ENCODE measurements at regions not wholly inside any gene's neighbourhood (a gene's known extent, or its start where the extent isn't known, plus 50 kb on each side); places are given as distances from the start of the nearest gene placed in this dataset.
"Not testable (repeated sequence)": the region's sequence is repeated elsewhere in the genome, so short reads cannot be mapped to it uniquely, and the experiment has no call there.

DNA sequence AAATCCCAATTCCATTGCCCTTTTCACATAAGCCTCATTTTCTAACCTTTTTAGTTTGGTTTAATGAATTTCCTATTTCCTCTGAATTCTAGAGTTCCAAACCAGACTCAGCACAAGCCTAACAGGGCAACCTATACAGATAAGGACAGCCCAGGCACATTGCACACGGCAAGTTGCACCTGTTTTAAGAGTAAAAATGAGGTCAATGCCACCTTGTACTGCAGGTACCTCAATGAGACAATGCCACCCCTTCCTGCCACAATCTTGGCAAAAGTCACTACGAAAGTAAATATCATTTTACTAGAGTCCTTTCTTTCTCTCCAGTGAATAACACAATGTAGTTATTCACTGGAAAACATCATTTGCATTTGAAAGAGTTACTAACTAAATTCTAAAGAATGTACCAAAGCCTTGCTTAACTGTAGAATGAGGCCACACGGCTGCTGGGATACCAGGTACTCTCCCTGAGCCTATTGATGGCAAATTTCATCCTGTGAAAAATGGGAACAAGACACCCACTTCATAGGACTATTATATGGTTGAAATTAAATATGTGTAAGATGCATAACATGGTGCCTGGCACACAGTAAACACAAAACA, 123.2 kb upstream of the NBPF26 start:
- in situ Hi-C loops (cut with HindIII; ENCODE audit: low pct_ligation_motif_present, low pct_unique_long_range_greater_than_20kb, low sequenced_read_pairs); DNase-seq: not testable (repeated sequence)

DNA sequence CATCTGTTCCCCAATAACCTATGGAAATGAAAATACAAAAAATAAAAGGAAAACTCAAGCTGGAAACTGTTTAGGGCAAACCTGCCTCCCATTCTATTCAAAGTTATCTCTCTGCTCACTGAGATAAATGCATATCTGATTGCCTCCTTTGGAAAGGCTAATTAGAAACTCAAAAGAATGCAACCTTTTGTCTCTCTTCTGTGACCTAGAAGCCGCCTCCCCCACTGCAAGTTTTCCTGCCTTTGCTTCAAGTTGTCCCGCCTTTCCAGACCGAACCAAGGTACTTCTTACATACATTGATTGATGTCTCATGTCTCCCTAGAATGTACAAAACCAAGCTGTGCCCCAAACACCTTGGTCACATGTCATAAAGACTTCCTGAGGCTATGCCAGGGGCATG, 115.9 kb upstream of the NBPF26 start:
- DNase-seq; in situ Hi-C loops (cut with HindIII; ENCODE audit: low pct_ligation_motif_present, low pct_unique_long_range_greater_than_20kb, low sequenced_read_pairs): not testable (repeated sequence)

DNA sequence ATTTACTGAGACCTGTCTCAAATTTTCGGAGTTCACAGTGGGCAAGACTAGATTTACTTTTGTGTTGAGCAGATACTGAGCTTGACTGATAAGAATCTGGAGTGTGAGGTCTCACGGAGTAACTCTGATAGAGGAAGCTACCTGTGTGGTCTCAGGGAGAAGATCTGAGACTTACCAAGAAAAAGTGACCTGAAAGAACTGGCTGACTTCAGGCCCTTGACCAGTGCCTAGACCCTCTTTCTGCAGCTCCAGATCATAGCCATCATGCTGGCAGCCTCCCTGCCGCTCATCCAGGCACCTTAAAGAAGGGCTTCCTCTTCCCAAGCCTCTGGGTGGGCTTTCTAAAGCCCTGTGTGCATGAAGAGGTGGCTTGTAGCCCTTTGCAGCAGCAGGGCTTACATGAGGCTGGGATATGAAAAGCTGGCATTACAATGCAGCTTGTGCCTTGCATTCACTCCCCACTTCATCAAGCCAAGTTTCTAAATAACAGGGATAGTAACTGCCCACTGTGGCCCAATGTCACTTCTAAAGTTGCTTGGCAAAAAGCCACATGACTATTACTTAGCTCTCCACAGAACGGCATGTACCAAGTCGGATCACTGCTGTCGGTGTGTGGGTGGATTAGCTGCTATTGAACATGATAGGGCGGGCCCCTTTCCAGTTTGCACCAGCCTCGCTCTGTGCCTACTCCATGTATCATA, 115.3 kb upstream of the NBPF26 start:
- DNase-seq; in situ Hi-C loops (cut with HindIII; ENCODE audit: low pct_ligation_motif_present, low pct_unique_long_range_greater_than_20kb, low sequenced_read_pairs): not testable (repeated sequence)

DNA sequence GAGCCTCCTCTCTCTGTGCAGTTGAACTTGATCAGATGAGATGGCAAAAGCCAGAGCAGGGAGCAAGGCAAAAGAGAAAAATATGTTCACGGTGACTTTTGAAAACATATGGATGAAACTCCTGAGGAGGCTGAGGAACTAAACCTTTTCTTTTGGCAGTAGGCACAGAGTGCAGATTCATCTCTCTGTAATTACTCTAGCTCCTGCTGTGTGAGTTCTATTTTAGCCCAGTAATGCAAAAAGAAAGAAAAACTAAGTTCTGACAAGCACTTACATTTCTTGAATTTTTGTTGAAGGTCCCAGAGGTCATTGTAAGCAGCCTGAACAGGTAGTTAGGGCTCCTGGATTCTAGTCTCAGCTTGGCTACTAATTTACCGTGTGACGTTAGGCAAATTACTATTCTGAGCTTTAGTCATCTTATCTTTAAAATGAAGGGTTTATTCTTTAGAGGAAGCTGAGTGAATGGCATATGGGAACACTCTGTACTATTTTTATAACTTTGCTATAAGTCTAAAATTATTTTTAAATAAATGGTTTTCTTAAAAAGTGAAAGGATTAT, 114.7 kb upstream of the NBPF26 start:
- DNase-seq; in situ Hi-C loops (cut with HindIII; ENCODE audit: low pct_ligation_motif_present, low pct_unique_long_range_greater_than_20kb, low sequenced_read_pairs): not testable (repeated sequence)

DNA sequence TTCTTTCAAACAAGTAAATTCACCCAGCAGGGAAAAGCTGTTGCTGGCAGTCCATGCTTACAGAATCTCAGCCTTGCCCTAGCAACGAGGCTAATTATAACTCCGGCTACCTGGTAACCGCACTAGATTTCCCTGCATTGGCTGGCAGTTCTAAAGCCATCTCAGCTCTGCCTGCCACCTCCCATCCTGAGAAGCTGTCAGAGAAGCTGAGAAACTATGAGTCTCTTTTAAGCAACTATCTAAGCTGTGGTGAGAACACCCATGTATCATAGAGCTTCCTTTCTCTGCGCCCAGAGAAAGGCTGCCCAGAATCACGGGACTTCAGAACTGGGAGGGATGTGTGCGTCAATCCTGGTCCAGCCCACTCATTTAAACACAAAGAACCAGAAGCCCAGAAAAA, 113.9 kb upstream of the NBPF26 start:
- in situ Hi-C loops (cut with HindIII; ENCODE audit: low pct_ligation_motif_present, low pct_unique_long_range_greater_than_20kb, low sequenced_read_pairs), result not testable (repeated sequence)

DNA sequence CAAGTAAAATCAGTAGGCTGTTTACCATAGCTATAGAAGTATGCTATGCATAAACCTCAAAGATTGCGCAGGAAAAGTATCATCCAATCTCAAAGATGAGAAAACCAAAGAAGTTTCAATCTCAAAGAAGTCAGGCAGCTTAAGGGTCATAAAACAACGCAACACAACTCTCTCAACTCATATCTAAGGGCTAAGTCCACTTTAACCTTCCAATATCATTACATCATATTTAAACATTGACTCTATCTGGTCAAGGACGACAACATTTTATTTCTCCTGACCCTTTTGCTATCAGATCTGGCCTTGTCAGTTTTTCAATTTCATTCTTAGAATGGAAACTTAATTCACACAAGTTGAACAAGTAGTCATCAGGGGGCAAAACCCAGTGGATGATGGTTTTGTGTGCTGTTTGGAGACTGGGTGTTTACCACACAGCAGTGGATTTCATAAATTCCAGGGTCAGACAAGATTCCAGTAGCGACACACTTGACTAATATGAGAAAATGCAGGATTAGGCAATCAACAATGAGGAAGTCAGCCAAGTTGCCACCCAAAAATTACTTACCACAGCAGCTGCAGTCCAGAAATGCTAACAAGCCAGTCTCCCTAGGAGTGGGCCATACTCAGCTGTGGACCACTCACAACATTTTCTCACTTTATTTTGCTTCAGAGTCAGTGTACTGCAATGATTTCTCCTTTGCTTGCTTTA, 108.7 kb upstream of the NBPF26 start:
- DNase-seq; in situ Hi-C loops (cut with HindIII; ENCODE audit: low pct_ligation_motif_present, low pct_unique_long_range_greater_than_20kb, low sequenced_read_pairs): not testable (repeated sequence)

More for the DNA sequence above, 113.9 kb upstream of the NBPF26 start:
- DNase-seq, result not testable (repeated sequence)

DNA sequence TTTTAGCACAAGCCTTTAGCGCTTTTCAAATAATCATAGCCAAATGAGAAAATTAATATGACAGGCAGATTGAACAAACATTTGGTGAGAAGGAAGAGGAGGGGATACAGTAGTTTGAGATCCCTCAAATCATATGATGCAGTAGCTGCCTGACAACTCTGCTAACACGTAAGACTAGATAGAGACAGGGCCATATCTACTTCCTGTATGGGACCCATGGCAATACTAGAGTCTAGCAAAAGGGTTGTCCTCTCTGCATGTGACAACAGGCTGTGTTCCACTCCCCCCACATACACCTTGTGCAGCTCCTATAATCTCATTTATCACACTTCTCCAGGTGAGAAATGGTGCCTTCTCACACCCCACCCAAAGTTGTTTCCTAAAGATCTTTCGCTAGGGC, 106.3 kb upstream of the NBPF26 start:
- DNase-seq; in situ Hi-C loops (cut with HindIII; ENCODE audit: low pct_ligation_motif_present, low pct_unique_long_range_greater_than_20kb, low sequenced_read_pairs): not testable (repeated sequence)

DNA sequence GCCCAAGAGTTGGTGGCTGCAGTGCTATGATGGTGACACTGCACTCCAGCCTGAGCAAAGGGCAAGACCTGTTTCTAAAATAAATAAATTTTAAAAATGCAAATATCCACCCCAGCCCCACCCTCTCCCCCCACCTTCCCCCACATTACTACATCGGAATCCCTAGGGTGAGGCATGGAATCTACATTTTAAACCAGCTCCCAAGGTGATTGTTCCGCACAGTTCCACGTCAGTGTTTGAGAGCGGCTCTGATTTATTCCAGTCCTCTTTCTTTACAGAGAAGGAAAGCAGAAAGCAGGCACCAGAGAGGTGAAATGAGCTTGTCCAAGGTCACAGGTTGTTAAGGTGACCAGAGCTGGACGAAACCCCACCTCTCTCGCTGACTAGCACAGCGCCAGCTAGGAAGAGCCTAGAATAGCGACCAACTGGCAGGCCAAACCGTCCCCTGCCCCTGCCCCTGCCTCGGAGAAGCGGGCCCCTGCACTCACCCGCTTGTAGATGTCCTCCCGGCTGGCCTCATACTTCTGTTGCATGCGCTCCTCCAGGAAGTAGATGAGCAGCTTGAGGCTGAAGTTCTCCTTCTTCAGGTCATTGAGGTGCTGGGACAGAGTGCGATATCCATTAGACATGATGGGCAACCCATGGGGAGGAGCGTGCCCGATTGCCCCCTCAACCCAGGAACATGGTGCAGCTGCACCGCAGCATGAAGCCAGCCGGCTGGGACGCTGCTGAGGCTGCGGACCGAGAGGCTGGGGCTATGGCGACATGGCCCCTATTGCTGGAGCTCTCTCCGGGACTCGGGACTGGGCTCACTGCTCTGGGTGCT, 103.7 kb upstream of the NBPF26 start:
- in situ Hi-C loops (cut with HindIII; ENCODE audit: low pct_ligation_motif_present, low pct_unique_long_range_greater_than_20kb, low sequenced_read_pairs), result not testable (repeated sequence)

DNA sequence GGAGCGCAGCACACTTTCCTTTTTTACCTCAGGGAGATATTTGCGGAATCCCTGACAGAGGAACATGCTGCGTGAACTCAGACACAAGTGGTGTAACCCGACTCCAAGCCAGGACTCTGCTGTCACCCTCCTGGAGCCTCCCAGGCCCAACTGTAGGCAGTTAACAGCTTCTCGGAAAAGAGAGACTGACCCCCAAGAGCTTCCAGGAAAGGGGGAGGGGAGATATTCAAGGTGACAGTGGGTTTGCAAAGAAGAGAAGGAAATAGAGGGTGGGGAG, 103.1 kb upstream of the NBPF26 start:
- in situ Hi-C loops (cut with HindIII; ENCODE audit: low pct_ligation_motif_present, low pct_unique_long_range_greater_than_20kb, low sequenced_read_pairs); DNase-seq: not testable (repeated sequence)

More for the DNA sequence above, 103.7 kb upstream of the NBPF26 start:
- DNase-seq, result not testable (repeated sequence)

DNA sequence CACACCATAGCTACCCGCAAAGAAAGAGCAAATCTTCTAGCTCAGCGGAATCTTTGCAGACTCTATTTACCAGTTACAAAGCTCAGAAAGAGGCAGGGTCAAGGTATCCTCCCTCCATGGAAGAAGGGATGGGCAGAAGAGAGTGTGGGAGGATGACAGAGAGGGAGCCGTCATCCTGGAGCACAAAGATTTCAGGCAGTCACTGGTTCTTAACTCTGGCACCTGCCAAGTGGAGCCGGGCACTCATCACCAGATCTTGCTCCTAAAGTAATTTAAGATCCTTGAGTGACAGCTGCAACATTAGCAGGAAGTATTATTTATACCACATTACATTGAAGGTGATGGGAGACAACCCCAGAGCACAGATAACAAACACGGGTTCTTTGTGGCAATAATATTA, 102.5 kb upstream of the NBPF26 start:
- DNase-seq; in situ Hi-C loops (cut with HindIII; ENCODE audit: low pct_ligation_motif_present, low pct_unique_long_range_greater_than_20kb, low sequenced_read_pairs): not testable (repeated sequence)

DNA sequence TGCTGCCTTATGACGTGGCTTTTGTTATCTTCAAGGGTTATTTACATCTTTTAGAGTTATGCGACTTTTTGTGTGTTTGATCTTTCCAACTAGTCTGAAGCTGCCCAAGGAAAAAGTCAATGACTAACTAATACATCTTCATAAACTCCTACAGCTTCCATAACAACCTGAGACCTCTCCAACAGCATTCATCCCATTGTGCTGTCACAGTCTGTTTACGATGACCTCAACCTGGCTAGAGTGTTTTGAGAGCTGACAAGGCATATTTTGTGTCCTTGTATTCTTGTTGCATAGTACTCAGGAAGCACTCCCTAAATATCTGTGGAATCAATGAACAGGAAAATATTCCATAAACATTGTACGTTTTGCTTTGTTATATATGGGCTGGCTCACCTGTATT, 100.2 kb upstream of the NBPF26 start:
- DNase-seq; in situ Hi-C loops (cut with HindIII; ENCODE audit: low pct_ligation_motif_present, low pct_unique_long_range_greater_than_20kb, low sequenced_read_pairs): not testable (repeated sequence)

DNA sequence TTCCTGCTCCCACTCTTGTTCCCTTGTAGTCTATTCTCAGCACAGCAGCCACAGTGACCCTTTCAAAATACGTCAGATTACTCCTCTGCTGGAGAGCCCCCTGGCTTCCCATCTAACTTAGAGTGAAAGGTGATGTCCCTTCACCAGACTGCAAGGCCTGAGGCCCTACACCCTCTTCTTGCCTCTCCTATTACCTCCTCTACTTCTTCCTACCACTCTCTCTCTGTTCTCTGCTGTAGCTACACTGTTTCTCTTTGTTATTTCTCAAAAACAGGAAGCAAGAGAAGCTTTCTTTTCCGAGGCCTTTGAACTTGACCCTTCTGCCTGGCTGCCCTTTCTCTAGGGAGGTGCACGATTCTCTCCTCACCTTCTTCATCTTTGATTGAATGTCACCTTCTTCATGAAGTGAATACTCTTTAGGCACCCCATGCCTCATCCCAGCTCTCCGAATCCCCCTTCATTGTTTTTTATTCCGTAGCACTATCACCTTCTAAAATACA, 99.1 kb upstream of the NBPF26 start:
- DNase-seq; in situ Hi-C loops (cut with HindIII; ENCODE audit: low pct_ligation_motif_present, low pct_unique_long_range_greater_than_20kb, low sequenced_read_pairs): not testable (repeated sequence)

DNA sequence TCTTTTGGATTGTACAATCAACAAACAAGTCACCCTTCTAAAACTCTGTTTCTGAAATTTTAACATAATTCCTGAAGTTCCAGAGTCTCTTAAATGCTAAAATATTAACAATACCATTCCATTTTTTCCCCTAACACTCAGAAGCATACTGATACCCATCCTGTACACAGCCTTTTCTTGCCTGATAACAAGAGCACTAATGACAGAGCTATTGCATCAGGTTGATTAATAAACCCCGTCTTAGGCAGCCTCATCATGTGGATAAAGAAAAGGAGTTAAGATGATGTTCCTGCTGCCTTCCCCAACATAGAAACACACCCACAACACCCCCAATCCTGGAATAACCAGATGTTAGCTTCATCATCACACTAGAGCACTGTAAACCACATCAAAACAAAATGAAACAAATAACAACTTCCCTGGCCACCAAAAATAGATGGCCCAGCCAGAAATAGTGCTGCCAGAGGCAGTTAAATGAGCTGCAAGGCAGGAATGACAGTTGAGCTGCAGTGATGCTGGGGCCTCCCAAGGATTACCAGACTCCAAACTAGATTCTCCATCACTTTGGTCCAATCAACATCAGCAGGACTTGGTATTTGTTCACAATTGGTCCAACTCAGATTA, 93.8 kb upstream of the NBPF26 start:
- DNase-seq; in situ Hi-C loops (cut with HindIII; ENCODE audit: low pct_ligation_motif_present, low pct_unique_long_range_greater_than_20kb, low sequenced_read_pairs): not testable (repeated sequence)

DNA sequence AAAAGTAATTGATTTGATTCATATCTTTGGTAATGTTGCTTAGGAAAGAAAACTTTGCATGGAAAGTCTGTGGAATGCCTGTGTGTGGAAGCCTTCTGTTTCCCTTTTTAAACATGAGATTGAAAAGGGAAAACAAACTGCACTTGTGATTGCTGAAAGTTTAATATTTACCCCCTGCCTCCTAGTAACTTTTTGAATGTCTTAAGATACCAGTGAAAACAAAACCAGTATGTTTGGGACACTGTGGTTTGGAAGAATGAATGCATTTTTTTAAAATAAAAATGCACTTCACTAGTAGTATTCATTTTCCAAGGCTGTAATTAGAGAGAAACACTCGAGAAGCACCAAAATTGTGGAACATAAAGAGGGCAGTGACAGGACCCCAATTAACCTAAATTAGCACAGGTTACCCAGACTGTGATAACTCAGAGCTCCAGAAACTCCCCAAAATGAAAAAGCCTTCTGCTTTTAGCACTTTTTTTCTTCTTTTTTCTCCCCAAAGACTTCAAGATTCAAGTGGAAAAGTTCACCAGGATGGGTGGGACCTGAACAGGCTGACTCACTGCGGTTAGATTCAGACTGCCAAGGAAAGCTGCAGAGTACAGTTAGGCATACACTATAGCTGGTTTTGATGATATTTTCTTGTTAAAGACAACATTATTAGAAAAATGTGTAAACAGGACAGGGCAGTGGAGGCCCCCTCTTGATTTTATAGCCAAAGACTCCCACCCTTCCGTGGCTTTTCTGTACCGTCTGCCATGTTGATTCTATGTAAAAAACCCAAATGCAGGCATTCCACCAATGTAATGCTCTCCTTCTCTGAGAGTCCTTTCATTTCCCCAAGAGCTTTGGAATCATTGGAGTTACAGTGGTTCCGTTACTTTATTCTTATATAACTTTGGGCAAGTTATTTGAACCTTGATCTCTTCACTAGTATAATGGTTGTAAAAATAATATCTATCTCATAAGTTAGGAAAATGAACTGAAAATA, 88.6 kb upstream of the NBPF26 start:
- in situ Hi-C loops (cut with HindIII; ENCODE audit: low pct_ligation_motif_present, low pct_unique_long_range_greater_than_20kb, low sequenced_read_pairs); DNase-seq: not testable (repeated sequence)

DNA sequence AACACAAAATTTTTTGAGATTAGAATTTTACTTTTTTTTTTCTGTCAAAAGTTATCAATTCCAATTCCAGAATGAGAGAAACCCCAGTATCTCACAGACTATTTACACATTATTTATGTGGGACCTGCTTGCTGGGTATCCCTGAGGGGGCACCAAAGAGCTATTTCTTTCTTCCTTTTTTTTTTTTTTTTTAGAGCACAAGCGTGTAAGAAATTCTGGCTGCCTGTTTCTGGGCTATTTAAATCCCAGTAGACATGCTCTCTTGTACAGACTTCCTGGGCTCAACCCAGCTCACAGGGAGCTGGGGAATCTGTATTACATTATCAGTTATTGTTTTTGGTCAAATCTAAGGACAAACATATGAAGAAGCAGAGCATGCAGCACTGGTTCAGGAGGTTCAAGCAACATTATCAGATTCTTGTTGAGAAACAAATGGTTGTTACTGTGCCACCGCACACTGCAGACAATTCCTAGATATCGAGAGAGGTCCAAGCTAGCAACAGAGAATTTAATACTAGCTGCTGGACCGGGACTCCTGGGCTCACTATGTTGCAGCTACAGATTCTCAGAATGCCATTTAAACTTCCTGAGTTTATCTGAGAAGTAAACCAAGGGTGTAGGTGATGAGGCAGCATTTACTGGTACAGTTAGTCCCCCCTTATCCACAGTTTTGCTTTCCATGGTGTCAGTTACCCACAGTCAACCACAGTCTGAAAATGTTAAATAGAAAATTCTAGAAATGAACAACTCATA, 83.3 kb upstream of the NBPF26 start:
- DNase-seq; in situ Hi-C loops (cut with HindIII; ENCODE audit: low pct_ligation_motif_present, low pct_unique_long_range_greater_than_20kb, low sequenced_read_pairs): not testable (repeated sequence)

DNA sequence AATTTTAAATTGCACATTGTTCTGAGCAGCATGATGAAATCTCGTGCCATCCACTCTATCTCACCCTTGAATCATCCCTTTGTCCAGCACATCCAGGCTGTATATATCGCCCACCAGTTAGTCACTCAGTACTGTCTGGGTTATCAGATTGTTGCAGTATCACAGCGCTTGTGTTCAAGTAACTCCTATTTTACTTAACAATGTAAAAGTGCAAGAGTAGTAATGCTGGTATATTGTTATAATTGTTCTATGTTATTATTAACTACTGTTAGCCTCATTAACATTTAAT, 82.8 kb upstream of the NBPF26 start:
- in situ Hi-C loops (cut with HindIII; ENCODE audit: low pct_ligation_motif_present, low pct_unique_long_range_greater_than_20kb, low sequenced_read_pairs); DNase-seq: not testable (repeated sequence)

Measured in ACHN (cell line).